ENCODE measurements at regions not wholly inside any gene's neighbourhood (a gene's known extent, or its start where the extent isn't known, plus 50 kb on each side); places are given as distances from the start of the nearest gene placed in this dataset.

DNA sequence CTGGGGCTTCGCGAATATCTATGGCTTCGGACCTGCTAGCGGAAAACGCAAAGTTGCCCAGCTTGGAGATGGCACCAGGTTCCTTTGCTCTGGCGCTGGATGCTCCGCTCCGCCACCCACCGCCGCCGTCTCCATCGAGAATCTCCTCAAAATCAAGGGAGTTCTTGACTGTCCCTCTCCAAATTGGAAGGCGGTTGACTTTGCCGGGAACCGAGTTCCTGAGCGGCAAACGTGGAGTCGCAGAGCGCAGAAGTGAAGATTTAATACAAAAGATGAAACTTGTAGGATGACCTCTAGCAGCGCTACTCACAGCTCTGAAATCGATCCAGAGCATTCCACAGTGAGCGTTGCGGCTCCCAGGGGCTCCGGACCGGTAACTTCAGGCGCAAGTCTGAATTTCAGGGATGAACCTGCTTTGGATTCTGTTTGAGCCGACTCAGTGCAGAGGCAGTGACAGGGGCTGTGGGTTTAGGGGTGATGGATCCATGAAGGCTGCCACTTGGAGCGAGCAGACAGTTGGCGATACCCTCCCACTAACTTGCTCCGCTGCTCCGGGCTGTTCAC is 1641.5 kb upstream of the C9orf72 start:
- peaks cover 28 to 34% of the 10 kb centered on the region in 2 experiments for H3K27me3 ChIP-seq (ENCODE audit: control insufficient read depth in 2 of 2, insufficient read depth in 2 of 2, low read length in 2 of 2)
- H3K4me2 ChIP-seq (ENCODE audit: insufficient read depth, low read length): no peak overlapping the region
- H3K27ac ChIP-seq (ENCODE audit: insufficient read depth, low read depth, low read length): no peak overlapping the region

More for the DNA sequence above, 1641.5 kb upstream of the C9orf72 start:
- Histone ChIP-seq H3K36me3 (ENCODE audit: control insufficient read depth in 2 of 2, extremely low read depth in 1 of 2, insufficient read depth in 2 of 2, low read length in 2 of 2) (no peaks in the 10 kb centered on the region), H3K79me2 (ENCODE audit: control insufficient read depth, insufficient read depth, low read length) (no peaks in the 10 kb centered on the region), H3K4me1 (ENCODE audit: control insufficient read depth, extremely low read depth, insufficient read depth, low read length) (no peaks in the 10 kb centered on the region), H4K20me1 (replicated peaks; ENCODE audit: control insufficient read depth, extremely low read depth, insufficient read depth, low read length) (no peaks in the 10 kb centered on the region), H2AFZ (ENCODE audit: low read depth, low read length) (no peak overlapping the region), H3K9me1 (replicated peaks; ENCODE audit: control insufficient read depth, extremely low read depth, insufficient read depth, low read length) (no peaks in the 10 kb centered on the region), H3K9me3 (replicated peaks; ENCODE audit: control insufficient read depth, insufficient read depth, low read length) (no peaks in the 10 kb centered on the region), H3K9ac (replicated peaks; ENCODE audit: extremely low read depth, insufficient read depth, low read length) (no peak overlapping the region), H3K4me3 (replicated peaks in 1 of 3; ENCODE audit: insufficient read depth in 1 of 3, low read depth in 1 of 3, low read length in 3 of 3) (no peak overlapping the region)
- BruUV-seq (replicated peaks): no TSS peak
- dilution Hi-C loops (cut with MboI; ENCODE audit: extremely low pct_ligation_motif_present, low sequenced_read_pairs): no loop called here
- FAIRE-seq: no peak
- intact Hi-C loops (cut with micrococcal nuclease): loop anchor here (10.0 kb wide), 1 partner anchor 1490 kb away; no protein-coding TSS in a partner anchor
- ChIA-PET CTCF (no interaction called here), POLR2A (no interaction called here)
- no peak for DNase-seq (ENCODE audit: low read depth, low spot score)
- TF ChIP-seq JUN (IDR thresholded peaks at IDR 0.05; ENCODE audit: borderline replicate concordance, insufficient read depth, insufficient read length, low read depth): no peak
- TF ChIP-seq GATA2 (IDR thresholded peaks at IDR 0.05; ENCODE audit: insufficient read depth, insufficient read length, low read depth, low read length): no peak
- TF ChIP-seq, protein P1, sequence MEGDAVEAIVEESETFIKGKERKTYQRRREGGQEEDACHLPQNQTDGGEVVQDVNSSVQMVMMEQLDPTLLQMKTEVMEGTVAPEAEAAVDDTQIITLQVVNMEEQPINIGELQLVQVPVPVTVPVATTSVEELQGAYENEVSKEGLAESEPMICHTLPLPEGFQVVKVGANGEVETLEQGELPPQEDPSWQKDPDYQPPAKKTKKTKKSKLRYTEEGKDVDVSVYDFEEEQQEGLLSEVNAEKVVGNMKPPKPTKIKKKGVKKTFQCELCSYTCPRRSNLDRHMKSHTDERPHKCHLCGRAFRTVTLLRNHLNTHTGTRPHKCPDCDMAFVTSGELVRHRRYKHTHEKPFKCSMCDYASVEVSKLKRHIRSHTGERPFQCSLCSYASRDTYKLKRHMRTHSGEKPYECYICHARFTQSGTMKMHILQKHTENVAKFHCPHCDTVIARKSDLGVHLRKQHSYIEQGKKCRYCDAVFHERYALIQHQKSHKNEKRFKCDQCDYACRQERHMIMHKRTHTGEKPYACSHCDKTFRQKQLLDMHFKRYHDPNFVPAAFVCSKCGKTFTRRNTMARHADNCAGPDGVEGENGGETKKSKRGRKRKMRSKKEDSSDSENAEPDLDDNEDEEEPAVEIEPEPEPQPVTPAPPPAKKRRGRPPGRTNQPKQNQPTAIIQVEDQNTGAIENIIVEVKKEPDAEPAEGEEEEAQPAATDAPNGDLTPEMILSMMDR (IDR thresholded peaks at IDR 0.05; ENCODE audit: extremely low read depth in 1 of 2, insufficient read depth in 1 of 2, low read depth in 1 of 2, low read length in 2 of 2): no peak
- TF ChIP-seq POLR2AphosphoS5 (IDR thresholded peaks at IDR 0.05; ENCODE audit: insufficient read depth, low read depth, low read length): no peak
- TF ChIP-seq POLR2A (IDR thresholded peaks at IDR 0.05; ENCODE audit: low read depth, low read length): no peak
- TF ChIP-seq EZH2 (IDR thresholded peaks at IDR 0.05; ENCODE audit: borderline replicate concordance, low read depth, low read length, severe bottlenecking): no peak
- no peak for TF ChIP-seq FOS (IDR thresholded peaks at IDR 0.05; ENCODE audit: borderline replicate concordance, insufficient read depth, low read length)
- no peak for TF ChIP-seq MYC (IDR thresholded peaks at IDR 0.05; ENCODE audit: low read depth, low read length)
